ENCODE measurements at regions not wholly inside any gene's neighbourhood (a gene's known extent, or its start where the extent isn't known, plus 50 kb on each side); places are given as distances from the start of the nearest gene placed in this dataset.

GRCh38 chr5:56340196-56340980 lies 107.3 kb upstream of the ANKRD55 start:
- no peak for DNase-seq

DNA sequence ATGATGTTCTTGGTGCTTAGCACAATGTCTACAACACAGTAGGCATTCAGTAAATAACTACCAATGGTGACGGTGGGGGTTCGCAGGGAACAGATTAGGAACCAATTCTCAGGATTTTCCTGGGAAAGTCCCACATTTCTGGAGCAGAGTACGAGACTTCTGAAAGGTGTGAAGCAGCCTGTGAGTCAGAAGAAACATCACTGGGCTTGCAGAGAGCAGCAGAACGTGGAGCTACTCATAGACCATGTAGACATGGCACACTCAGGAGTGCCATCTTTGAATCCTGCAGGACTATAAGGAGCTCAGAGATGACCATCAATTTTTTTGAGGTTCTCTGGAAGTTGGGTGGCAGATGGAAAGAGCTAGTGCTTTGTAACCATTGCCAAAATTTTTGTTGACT lies 106.6 kb upstream of the ANKRD55 start:
- DNase-seq: no peak

DNA sequence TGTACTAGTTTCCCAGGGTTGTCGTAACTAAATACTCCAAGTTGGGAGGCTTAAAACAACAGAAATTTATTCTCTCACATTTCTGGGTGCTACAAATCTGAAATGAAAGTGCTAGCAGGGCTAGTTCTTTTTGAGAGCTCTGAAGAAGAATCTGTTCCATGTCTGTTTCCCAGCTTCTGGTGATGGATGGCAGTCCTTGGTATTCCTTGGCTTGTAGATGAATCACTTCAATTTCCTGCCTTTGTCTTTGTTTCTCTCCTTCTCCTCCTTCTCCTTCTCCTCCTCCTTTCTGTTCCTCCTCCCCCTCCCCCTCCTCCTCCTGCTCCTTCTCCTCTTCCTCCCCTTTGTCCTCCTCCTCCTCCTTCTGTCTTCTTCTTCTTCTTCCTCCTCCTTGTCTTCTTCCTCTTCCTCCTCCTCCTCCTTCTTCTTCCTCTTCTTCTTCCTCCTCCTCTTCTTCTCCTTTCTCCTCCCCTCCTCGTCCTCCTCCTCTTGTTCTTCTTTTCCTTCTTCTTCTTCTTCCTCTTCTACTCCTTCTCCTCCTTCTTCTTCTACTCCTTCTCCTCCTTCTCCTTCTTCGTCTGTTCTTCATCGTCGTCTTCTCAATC lies 104.7 kb upstream of the ANKRD55 start:
- no peak for DNase-seq

DNA sequence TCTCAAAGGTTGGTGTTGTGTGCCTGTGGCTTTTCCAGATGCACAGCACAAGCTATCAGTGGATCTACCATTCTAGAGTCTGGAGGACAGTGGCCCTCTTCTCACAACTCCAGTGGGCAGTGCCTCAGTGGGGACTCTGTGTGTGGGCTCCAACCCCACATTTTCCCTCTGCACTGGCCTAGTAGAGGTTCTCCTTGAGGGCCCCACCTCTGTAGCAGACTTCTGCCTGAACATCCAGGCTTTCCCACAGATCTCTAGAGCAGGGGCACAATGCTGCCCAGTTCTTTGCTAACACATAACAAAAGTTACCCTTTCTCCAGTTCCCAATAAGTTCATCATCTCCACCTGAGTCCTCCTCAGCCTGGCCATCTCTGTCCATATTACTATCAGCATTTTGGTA lies 102.1 kb upstream of the ANKRD55 start:
- DNase-seq: no peak

GRCh38 chr5:56330806-56331205 lies 97.7 kb upstream of the ANKRD55 start:
- DNase-seq: no peak

DNA sequence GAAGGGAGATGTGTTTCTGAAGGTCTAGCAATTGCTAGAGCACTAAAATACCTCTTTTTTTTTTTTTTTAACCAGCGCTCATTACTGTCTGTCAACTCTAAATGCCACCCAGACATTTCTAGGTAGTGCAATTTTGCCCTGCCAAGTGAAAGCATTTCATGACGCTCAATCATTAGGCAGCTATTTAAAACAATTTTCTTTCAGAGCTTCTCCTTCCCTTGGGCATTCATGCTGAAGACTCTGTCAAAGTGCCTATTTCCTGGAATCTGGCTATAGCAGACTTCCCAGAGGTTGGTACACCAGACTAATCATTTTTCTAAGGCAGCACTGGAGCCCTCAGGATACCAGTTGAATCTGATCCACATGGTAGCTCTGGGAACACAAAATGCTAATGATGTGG lies 97.0 kb upstream of the ANKRD55 start:
- no peak for DNase-seq

DNA sequence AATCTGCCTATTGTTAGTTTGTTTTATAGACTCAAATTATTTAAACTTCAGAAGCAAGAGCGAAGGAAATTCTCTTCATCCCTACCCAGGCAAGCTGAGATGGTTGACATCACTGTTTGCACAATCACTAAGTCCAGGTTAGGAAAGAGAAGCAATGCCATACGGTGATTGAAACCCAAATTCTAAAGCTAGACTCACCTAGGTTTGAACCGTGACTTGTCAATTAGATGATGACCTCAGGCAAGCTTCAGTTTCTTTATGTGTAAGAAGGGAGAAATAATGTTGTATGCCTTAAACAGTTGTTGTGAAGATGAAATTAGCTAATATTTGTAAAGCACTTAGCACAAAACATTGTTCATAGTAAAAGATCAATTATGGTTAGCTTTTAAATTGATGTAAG lies 96.5 kb upstream of the ANKRD55 start:
- no peak for DNase-seq

- no peak for DNase-seq
Observed at GRCh38 chr5:56328753-56329560, 95.8 kb upstream of the ANKRD55 start.

DNA sequence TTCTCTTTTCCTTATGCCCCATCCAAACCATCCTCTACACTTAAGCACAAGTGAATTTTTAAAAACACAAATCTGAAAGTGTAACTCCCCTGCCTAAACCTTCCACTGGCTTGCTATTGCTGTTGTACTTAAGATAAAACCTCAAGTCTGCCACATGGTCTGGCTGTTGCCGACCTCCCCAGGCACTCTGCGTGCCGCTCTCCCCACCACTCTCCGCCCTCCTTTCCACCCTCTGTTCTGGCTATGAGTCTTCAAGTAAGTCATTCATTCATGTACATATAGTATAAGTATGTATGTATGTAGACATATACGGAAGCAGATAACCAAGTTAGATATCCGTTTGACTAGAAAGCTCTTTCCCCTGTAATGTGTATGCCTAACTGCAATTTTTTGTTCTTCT lies 94.7 kb upstream of the ANKRD55 start:
- no peak for DNase-seq

DNA sequence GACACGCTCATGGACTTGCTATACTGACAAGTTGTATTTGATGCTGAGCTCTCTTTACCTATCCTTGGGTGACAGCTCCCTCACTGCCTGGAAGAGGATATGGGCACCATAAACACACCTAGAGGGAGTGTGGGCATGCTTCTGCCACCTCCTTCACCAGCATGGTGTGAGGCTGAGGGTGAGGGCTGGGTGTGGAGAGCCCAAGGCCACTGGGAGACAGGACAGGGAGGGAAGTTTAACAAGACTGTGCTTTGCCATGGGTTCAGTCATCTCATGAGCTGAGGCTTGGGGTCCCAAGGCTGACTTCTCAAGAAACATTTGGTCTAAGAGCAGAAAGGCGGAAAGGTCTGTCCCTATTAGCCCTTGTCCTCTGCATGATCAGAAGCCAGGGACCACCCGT lies 93.6 kb upstream of the ANKRD55 start:
- DNase-seq: no peak

- no peak for DNase-seq
Observed at GRCh38 chr5:56326116-56326515, 93.0 kb upstream of the ANKRD55 start.

GRCh38 chr5:56325039-56325438 lies 91.9 kb upstream of the ANKRD55 start:
- no peak for DNase-seq

GRCh38 chr5:56323505-56323904 lies 90.4 kb upstream of the ANKRD55 start:
- DNase-seq: no peak

- no peak for DNase-seq
Observed at GRCh38 chr5:56322592-56322991, 89.5 kb upstream of the ANKRD55 start.

DNA sequence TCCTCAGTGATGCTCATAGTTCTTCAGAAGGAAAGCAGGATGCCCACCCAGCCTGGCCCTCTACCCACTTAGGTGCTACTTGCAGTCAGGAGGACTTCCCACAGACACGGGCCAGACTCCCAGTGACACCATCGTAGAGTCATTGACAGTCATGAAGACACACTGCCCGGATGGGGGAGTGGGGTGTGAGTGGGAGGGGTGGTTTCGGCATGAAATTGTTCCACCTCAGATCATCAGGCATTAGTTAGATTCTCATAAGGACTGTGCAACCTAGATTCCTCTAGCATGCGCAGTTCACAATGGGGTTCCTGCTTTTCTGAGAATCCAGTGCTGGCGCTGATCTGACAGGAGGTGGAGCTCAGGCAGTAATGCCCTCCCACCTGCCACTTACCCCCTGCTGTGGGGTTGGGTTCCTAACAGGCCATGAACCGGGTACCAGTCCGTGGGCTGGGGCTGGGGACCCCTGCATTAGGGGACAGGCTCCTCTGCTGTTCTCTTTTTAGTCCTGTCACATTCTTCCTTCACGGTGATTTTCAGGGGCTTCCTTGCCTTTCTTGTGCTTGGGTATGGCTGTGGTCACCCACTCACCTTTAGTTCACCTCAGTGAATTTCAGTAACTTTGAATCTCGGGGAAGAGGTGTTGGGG lies 88.2 kb upstream of the ANKRD55 start:
- DNase-seq: no peak

GRCh38 chr5:56320686-56321085 lies 87.6 kb upstream of the ANKRD55 start:
- DNase-seq: no peak

GRCh38 chr5:56319526-56320181 lies 86.5 kb upstream of the ANKRD55 start:
- peak; percentile 70 for DNase-seq

DNA sequence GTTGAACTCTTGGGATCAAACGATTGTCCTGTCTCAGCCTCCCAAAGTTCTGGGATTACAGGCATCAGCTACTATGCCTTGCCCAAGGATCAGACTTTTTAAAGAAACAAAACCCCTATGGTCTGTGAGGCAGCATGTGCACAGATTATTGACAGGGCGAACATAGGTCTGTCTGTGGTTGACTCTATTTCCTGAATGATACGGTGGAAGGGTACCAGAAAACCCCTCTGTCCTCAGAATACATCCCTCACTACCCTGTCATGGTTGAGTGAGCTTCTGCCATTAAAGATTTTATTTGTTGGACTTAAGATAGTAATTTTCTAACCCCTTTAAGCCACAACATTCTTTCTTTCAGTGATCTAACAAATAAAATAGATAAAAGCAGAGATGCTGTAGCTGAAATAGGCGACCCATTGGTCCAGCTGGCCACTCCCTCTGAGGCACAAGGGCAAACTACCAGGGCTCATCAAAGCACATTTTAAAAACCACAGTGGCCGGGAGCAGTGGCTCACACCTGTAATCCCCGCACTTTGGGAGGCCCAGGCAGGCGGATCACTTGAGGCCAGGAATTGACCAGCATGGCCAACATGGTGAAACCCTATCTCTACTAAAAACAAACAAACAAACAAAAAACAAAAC lies 84.9 kb upstream of the ANKRD55 start:
- no peak for DNase-seq

GRCh38 chr5:56316299-56316994 lies 83.3 kb upstream of the ANKRD55 start:
- no peak for DNase-seq

GRCh38 chr5:56314529-56314928 lies 81.4 kb upstream of the ANKRD55 start:
- no peak for DNase-seq

- no peak for DNase-seq
Observed at GRCh38 chr5:56313596-56313995, 80.5 kb upstream of the ANKRD55 start.

Data from left hindlimb (tissue), 1 donor.